GM19099 (cell line): ENCODE measurements at regions not wholly inside any gene's neighbourhood (a gene's known extent, or its start where the extent isn't known, plus 50 kb on each side); places are given as distances from the start of the nearest gene placed in this dataset.
A peak's percentile ranks its signal among the peaks of the same experiment; 100 is the strongest.

Source experiments
- POLR2A ChIP-seq: IDR thresholded peaks from 3 replicates; pipeline ENCODE4 v1.6.1; 2011; ENCODE audit warnings: low read depth; ENCODE audit not compliant: insufficient read length; ENCODE audit errors: extremely low read depth

GRCh38 chr2:8579485-8580085 is 102.3 kb upstream of the ID2 start:
- TF ChIP-seq POLR2A, result no peak

- no peak for TF ChIP-seq POLR2A
Observed at GRCh38 chr2:8580316-8581233, 101.3 kb upstream of the ID2 start.

GRCh38 chr2:8581234-8581561 is 100.7 kb upstream of the ID2 start:
- no peak for TF ChIP-seq POLR2A

- TF ChIP-seq POLR2A, result no peak
Observed at GRCh38 chr2:8581601-8582041, 100.2 kb upstream of the ID2 start.

- no peak for TF ChIP-seq POLR2A
Observed at GRCh38 chr2:8582191-8582590, 99.7 kb upstream of the ID2 start.

GRCh38 chr2:8582651-8583399 is 99.0 kb upstream of the ID2 start:
- TF ChIP-seq POLR2A, result no peak

- peak; percentile 53 for TF ChIP-seq POLR2A
Observed at GRCh38 chr2:8583400-8584173, 98.3 kb upstream of the ID2 start.

- TF ChIP-seq POLR2A, result no peak
Observed at GRCh38 chr2:8584174-8585066, 97.4 kb upstream of the ID2 start.

- TF ChIP-seq POLR2A, result no peak
Observed at GRCh38 chr2:8586457-8587051, 95.3 kb upstream of the ID2 start.

- TF ChIP-seq POLR2A, result no peak
Observed at GRCh38 chr2:8587251-8587791, 94.5 kb upstream of the ID2 start.

GRCh38 chr2:8587920-8588830 is 93.7 kb upstream of the ID2 start:
- no peak for TF ChIP-seq POLR2A

- no peak for TF ChIP-seq POLR2A
Observed at GRCh38 chr2:8588831-8589191, 93.0 kb upstream of the ID2 start.
